Colonic mucosa (tissue), 4 donors: ENCODE measurements at regions not wholly inside any gene's neighbourhood (a gene's known extent, or its start where the extent isn't known, plus 50 kb on each side); places are given as distances from the start of the nearest gene placed in this dataset.

Experiments
- DNase-seq: peaks from one replicate; pipeline ENCODE4 v3.0.0-alpha.2; 2020
- H3K27ac ChIP-seq: fragments of 200-600 bp; one replicate; pipeline ENCODE4 v1.8.0; 2021
- H3K27me3 ChIP-seq: fragments of 200-600 bp; one replicate; pipeline ENCODE4 v1.8.0; 2021
- H3K36me3 ChIP-seq: fragments of 200-600 bp; one replicate; pipeline ENCODE4 v1.8.0; 2021
- H3K4me1 ChIP-seq: fragments of 200-600 bp; one replicate; pipeline ENCODE4 v1.8.0; 2021; ENCODE audit warnings: mild to moderate bottlenecking
- H3K4me3 ChIP-seq: fragments of 200-600 bp; one replicate; pipeline ENCODE4 v1.8.0; 2021
- H3K9ac ChIP-seq, 2 donors: one replicate each; pipeline ENCODE4 v1.7.0; 2013; ENCODE audit warnings: control low read depth in 2 of 2, low read depth in 2 of 2, low read length in 2 of 2
- H3K9me3 ChIP-seq: fragments of 200-600 bp; one replicate; pipeline ENCODE4 v1.8.0; 2021
- intact Hi-C: fragments of 100-400 bp; cut with DNase I; formaldehyde crosslinking; loops from one replicate; pipeline ENCODE4 v1.14.1; 2022
- TF ChIP-seq, protein P1 (sequence below): fragments of 200-600 bp; IDR thresholded peaks from one replicate; pipeline ENCODE4 v1.8.0; 2022; ENCODE audit warnings: antibody characterized with exemption, mild to moderate bottlenecking
- donor health status: healthy.
- donor health status: DM: no; HTN: no; CAD: no.
- donor health status: DM: no; HTN: no; CAD: no.

DNA sequence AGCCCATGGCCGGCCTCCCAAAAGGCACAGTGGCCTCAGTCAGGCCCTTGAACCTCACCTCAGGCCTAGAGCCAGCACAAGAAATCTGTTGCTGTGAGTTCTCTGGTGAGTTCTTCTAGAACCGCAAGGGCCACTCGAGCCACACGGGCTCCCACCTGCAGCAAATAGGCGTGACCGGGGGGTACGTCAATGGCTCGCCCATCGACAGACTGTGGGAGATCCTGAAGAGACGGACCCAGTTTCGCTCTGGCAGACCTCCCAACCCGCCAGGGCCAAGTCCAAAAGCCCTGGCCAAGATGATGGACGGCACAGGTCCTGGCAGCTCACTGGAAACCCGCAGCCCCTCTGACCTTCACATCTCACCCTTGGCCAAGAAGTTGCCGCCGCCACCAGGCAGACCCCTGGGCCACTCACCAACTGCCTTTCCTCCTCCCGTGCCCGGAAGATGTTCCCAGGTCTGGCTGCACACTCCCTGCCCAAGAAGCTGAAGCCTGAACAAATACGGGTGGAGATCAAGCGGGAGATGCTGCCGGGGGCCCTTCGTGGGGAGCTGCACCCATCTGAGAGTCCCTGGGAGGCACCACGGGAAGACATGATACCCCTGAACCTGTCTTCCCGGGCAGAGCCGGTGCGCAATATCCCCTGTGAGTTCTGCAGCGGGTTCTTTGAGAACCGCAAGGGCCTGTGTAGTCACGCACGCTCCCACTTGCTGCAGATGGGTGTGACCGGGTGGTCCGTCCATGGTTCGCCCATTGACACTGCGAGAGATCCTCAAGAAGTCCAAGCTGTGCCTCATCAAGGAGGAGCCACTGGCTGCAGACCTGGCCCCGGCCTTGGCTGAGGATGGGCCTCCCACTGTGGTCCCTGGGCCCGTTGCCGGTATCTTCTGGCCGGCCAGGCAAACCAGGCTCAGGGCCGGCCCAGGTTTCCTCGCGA is 544.2 kb upstream of the CCDC179 start:
- no peak for DNase-seq
- Histone ChIP-seq H3K27me3 (no peaks in the 10 kb centered on the region), H3K4me1 (no peaks in the 10 kb centered on the region), H3K9ac (no peak overlapping the region), H3K4me3 (no peak overlapping the region), H3K9me3 (no peaks in the 10 kb centered on the region), H3K27ac (no peak overlapping the region), H3K36me3 (no peaks in the 10 kb centered on the region)
- intact Hi-C loops, result no loop called here
- TF ChIP-seq, protein P1, sequence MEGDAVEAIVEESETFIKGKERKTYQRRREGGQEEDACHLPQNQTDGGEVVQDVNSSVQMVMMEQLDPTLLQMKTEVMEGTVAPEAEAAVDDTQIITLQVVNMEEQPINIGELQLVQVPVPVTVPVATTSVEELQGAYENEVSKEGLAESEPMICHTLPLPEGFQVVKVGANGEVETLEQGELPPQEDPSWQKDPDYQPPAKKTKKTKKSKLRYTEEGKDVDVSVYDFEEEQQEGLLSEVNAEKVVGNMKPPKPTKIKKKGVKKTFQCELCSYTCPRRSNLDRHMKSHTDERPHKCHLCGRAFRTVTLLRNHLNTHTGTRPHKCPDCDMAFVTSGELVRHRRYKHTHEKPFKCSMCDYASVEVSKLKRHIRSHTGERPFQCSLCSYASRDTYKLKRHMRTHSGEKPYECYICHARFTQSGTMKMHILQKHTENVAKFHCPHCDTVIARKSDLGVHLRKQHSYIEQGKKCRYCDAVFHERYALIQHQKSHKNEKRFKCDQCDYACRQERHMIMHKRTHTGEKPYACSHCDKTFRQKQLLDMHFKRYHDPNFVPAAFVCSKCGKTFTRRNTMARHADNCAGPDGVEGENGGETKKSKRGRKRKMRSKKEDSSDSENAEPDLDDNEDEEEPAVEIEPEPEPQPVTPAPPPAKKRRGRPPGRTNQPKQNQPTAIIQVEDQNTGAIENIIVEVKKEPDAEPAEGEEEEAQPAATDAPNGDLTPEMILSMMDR, result no peak

DNA sequence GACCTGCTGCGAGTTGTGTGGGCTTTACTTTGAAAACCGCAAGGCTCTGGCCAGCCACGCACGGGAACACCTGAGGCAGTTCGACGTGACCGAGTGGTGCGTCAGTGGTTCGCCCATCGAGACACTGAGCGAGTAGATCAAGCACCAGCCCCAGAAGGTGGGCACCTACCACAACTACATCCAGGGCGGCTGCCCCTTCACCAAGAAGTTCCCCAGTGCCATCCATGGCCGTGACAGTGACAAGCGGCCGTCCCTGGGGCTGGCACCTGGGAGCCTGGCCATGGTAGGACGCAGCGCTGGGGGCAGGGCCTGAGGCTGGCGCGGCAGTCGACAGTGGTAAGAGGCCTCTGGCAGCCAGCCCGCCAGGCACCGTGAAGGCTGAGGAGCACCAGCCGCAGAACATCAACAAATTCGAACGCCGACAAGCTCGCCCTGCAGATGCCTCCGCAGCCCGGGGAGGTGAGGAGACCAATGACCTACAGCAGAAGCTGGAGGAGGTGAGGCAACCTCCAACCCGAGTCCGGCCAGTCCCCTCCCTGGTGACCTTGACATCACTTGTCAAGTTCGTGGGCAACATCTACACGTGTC is 545.2 kb upstream of the CCDC179 start:
- Histone ChIP-seq H3K9ac (no peak overlapping the region), H3K27ac (no peak overlapping the region), H3K9me3 (no peaks in the 10 kb centered on the region), H3K4me1 (no peaks in the 10 kb centered on the region), H3K27me3 (no peaks in the 10 kb centered on the region), H3K36me3 (no peaks in the 10 kb centered on the region), H3K4me3 (no peak overlapping the region)
- DNase-seq, result no peak
- intact Hi-C loops, result no loop called here
- TF ChIP-seq, protein P1, result no peak

DNA sequence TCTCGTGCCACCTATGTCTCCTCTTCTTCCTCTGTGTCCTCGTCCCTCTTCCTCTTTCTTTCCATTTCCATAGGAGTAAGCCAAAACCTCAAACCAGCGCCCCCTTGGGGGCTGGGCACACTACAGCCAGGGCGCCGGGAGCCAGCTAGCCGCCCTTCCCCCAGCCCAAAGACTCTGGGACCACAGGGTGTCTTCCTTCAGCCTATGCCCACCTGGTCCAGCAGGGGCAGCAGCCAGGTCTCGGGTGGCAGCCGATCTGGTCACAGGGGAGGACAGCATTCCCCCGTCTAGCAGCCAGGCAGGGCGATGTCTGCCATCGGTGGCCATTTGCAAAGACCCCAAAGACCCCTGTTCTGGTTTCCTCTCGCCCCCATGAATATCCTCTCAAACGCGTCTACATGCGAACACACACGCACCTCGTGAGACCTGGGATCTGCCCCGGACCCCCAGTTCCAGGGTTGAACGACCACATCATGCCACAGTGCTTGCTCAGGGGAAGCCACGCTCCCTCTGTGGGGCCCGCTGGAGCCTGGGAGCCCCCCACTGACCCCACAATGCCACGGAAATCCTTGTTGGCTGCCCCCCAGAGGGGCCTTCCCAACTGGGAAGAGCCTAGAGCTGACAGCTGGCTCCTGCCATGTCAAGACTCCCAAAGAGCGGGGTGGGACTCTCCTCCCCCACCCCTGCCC is 546.0 kb upstream of the CCDC179 start:
- Histone ChIP-seq H3K9ac (no peak overlapping the region), H3K9me3 (no peaks in the 10 kb centered on the region), H3K27me3 (no peaks in the 10 kb centered on the region), H3K36me3 (no peaks in the 10 kb centered on the region), H3K4me3 (no peak overlapping the region), H3K4me1 (no peaks in the 10 kb centered on the region), H3K27ac (no peak overlapping the region)
- TF ChIP-seq, protein P1, result no peak
- DNase-seq, result no peak
- intact Hi-C loops, result no loop called here

DNA sequence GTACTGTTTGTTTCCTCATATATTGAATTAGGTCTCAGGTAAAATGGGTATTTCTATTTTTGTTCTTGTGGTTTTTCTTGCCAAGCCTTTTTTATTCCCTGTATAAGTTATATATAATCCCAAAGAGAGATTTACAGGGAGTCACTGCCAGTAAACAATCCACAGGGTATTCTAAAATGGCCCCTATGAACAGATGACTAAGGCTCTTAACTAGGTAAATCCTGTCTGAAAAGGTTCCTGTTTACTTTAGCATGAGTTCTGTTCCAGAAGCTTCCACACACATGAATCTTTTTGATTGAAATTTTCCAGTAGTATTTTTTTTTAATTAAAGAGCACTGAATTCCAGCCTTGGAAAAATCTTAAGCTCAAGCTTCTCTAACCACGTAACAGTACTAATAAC is 552.8 kb upstream of the CCDC179 start:
- H3K9me3 ChIP-seq, result no peaks in the 10 kb centered on the region

DNA sequence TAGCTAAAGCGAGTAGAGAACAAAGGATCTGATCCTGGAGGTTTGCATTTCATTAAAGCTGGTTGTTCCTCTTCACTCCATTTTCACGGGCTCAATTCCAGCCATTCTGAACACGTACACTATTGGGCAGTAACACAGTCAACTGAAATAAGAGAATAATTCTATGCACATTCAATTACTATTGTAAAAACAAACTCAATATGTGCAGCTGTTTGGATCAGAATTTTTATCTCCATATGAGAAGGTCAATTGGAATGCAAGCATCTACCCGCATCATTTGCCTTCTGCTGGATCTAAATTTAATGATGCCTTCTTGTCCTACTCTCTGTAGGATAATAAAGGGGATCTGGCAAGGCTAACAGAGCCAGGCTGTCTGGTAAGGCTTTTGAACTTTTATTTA is 562.8 kb upstream of the CCDC179 start:
- Histone ChIP-seq H3K9me3 (no peaks in the 10 kb centered on the region), H3K27ac (no peak overlapping the region), H3K27me3 (no peaks in the 10 kb centered on the region), H3K4me3 (no peak overlapping the region), H3K36me3 (no peaks in the 10 kb centered on the region), H3K9ac (no peak overlapping the region), H3K4me1 (no peaks in the 10 kb centered on the region)
- DNase-seq, result no peak
- intact Hi-C loops, result no loop called here
- TF ChIP-seq, protein P1, result no peak

More for the DNA sequence above, 552.8 kb upstream of the CCDC179 start:
- no peaks in the 10 kb centered on the region for H3K4me1 ChIP-seq
- no peak overlapping the region for H3K9ac ChIP-seq
- no peaks in the 10 kb centered on the region for H3K27me3 ChIP-seq
- TF ChIP-seq, protein P1, result no peak
- intact Hi-C loops, result no loop called here
- no peak overlapping the region for H3K27ac ChIP-seq
- no peak overlapping the region for H3K4me3 ChIP-seq
- no peak for DNase-seq
- no peaks in the 10 kb centered on the region for H3K36me3 ChIP-seq
